LNCAP (cell line): ENCODE measurements at regions not wholly inside any gene's neighbourhood (a gene's known extent, or its start where the extent isn't known, plus 50 kb on each side); places are given as distances from the start of the nearest gene placed in this dataset.

ENCODE experiments used
- TF ChIP-seq, protein P1 (sequence below): fragments of 450-650 bp; IDR thresholded peaks from 2 replicates; pipeline ENCODE4 v1.5.1; 2017; ENCODE audit warnings: mild to moderate bottlenecking

DNA sequence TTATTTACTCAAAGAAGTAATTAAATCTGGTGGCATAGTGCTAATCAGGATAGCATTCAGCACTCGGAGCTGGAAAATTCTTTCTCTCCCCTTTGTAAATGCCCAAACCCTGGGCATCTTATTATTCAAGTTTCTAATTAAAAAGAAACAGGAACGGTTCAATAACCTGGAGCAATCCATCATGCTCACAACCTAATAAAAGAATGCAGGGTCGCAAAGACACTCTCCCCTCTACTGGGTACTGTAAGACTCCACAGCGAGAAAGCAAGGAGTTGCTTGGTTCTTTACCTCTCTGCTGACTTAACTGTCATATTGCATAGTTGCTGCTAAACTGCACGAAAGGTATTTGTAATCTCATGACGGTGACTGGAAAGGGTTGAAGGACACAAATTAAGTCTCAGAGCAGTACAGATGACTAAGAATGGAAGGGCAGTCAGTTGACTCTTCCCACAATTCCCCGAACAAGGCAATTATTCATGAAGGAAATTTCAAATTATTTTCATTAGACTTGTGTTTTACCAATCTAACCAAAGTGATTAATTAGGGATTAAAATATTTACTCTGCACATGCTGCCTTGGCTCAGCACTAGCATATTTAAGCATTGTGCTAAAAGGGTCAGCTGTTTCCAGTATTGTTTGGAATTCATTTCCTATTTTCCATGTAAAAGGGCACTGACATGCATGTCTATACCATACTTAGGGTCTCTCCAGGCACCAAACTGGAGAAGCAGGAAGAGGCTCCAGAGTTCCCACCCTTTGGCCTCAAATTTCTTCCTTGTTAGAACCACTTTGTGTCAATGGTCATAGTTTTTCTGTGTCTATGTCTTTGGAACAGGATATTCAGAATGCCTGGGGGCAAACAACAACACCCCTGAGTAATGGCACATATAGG lies 182.2 kb downstream of the EXOC5 start:
- TF ChIP-seq, protein P1, sequence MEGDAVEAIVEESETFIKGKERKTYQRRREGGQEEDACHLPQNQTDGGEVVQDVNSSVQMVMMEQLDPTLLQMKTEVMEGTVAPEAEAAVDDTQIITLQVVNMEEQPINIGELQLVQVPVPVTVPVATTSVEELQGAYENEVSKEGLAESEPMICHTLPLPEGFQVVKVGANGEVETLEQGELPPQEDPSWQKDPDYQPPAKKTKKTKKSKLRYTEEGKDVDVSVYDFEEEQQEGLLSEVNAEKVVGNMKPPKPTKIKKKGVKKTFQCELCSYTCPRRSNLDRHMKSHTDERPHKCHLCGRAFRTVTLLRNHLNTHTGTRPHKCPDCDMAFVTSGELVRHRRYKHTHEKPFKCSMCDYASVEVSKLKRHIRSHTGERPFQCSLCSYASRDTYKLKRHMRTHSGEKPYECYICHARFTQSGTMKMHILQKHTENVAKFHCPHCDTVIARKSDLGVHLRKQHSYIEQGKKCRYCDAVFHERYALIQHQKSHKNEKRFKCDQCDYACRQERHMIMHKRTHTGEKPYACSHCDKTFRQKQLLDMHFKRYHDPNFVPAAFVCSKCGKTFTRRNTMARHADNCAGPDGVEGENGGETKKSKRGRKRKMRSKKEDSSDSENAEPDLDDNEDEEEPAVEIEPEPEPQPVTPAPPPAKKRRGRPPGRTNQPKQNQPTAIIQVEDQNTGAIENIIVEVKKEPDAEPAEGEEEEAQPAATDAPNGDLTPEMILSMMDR = no peak

DNA sequence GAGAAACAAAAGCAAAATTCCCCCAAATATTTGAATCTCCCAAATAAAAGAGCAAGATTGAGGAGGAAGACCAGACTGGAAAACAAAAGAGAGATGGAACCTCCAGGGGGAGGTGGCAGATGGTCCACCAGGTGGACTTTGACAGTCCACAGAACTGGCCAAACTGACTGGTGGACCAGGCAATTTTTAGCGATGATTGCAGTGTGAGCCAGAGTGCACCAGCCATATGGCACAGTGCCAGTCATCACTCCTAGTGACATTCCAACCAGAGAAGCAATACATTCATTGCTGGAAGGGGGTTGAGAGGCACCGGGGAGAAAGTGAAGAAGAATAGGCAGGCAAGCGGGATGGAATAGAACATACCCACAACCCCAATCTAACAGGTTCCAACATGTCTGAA lies 182.9 kb downstream of the EXOC5 start:
- TF ChIP-seq, protein P1 = no peak

DNA sequence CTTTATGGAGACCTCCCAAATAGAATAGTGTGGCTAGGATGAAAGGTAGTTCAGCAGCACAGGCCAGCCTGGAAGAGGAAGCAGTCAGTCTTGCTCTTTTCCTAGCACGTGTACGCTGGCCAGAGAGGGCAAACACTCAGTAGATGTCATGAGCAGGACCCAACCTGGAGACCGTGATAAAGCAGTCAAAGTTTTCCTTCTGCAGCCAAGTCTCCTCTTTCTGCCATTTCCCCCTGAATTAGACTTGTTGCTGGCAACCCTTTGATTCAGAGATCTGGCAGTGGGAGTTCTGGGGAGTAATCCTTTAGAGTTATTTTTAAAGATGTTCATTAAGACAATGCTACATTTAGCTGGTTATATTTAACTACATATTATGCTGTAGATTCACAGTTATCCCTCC lies 183.7 kb downstream of the EXOC5 start:
- TF ChIP-seq, protein P1 = no peak

DNA sequence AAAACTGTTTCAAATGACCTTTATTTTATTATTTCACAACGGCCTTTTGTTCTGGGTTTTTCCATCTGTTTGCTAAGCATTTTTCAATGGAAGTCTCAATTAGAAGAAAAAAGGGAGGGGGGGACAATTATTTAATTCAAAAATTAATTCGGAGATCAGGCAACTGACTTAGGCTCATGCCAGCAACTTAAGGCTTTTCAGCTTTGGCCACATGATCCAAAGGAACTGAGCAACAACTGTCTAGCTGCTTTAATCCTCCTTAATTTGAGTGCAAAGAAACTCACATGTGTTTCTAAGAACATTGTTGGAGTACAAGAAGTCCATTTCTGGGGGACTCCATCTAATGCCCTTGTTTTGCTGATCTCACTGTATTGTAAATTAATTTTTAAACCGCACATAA lies 188.0 kb downstream of the EXOC5 start:
- TF ChIP-seq, protein P1 = no peak

DNA sequence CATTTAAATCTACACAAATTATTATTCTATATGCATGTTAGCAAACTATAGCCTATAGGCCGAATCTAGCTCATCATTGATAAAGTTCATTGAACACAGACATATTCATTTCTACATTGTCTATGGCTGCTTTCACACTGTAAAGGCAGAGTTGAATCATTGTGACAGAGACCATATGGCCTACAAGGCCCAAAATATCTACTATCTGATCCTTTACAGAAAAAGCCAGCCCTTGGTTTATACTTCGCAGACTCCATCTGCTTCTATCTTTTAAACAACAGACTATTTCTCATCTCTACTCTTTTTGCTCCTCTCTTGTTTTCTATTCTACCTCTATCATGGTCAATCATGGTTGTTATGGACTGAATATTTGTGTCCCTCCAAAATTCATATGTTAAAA lies 190.7 kb downstream of the EXOC5 start:
- TF ChIP-seq, protein P1 = no peak

DNA sequence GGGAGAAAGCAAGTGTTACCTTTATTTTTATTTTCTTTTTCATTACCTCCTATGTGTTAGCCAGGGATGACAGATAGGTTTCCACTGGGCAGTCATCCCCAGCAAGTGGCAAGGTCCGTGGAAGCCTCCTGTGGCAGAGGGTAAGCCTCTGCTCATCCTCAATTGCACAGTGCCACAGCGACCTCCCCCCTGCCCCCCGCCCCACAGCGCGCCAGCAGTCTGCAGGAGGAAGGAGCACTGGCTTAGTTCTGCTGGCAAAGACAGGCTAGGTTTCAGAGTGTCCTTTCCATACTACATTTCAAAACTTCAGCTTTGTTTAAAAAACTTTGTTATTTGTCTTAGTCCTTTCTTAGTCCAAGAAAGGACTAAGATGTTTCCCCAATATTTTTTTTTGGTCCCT lies 194.7 kb downstream of the EXOC5 start:
- TF ChIP-seq, protein P1 = no peak

DNA sequence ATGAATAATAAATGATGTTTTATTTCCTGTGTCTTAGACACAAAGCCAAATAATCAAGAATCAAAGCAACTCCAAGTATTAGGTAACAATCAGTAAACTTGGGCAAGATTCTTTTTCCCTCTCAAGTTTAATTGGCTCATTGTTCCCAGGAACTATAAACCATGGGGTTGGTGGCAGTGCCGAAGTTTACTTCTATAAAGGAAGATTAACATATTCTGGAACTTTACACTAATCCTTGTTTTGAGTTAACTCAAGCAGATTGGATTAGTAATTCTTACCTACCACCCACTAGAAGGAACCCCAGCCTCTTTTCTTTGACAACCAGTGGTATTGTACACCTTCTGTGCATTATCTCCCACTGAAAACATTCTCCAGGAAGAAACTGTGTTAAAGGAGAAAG lies 197.1 kb downstream of the EXOC5 start:
- TF ChIP-seq, protein P1 = no peak

DNA sequence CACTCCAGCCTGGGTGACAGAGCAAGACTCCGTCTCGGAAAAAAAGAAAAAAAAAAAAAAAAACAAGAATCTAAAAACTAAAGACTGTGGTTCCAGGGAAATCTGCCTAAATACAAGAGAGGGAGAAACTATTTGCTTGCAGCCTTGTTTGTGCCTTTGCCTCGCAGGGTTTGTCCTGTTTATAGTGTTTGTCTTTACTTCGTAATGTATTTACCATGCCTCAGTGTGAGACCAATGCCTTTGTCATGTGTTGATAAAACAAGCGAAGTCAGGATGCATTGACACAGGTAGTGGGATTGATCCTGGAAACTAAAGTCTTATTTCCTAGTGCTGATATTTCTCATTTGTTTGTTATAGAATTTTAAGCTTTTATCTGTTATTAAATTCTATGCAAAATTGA lies 199.0 kb downstream of the EXOC5 start:
- TF ChIP-seq, protein P1 = no peak
